ENCODE measurements at regions not wholly inside any gene's neighbourhood (a gene's known extent, or its start where the extent isn't known, plus 50 kb on each side); places are given as distances from the start of the nearest gene placed in this dataset.

DNA sequence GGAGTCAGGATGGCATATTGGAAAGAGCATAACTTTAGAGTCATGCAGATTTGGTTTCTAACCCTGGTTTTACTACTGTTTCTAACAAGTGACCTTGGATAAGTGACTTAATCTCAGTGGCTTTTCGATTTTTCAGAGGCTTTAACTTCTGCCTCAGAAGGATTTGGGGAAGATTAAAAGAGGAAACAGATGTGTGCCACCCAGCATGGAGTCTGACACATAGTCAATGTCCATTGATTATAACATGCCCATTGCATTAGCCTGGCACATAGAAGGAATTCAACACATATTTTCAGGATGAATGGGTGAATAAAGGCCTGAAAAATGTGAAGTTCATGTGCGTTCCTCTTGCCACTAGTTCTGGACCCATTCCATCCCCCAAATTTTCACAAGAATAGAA lies 438.2 kb downstream of the EPHA4 start:
- TF ChIP-seq, protein P1, sequence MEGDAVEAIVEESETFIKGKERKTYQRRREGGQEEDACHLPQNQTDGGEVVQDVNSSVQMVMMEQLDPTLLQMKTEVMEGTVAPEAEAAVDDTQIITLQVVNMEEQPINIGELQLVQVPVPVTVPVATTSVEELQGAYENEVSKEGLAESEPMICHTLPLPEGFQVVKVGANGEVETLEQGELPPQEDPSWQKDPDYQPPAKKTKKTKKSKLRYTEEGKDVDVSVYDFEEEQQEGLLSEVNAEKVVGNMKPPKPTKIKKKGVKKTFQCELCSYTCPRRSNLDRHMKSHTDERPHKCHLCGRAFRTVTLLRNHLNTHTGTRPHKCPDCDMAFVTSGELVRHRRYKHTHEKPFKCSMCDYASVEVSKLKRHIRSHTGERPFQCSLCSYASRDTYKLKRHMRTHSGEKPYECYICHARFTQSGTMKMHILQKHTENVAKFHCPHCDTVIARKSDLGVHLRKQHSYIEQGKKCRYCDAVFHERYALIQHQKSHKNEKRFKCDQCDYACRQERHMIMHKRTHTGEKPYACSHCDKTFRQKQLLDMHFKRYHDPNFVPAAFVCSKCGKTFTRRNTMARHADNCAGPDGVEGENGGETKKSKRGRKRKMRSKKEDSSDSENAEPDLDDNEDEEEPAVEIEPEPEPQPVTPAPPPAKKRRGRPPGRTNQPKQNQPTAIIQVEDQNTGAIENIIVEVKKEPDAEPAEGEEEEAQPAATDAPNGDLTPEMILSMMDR (IDR thresholded peaks at IDR 0.05) = no peak
- TF ChIP-seq POLR2AphosphoS5 (IDR thresholded peaks at IDR 0.05) = no peak
- TF ChIP-seq EP300 (IDR thresholded peaks at IDR 0.05) = no peak
